Caco-2 (cell line): ENCODE measurements at regions not wholly inside any gene's neighbourhood (a gene's known extent, or its start where the extent isn't known, plus 50 kb on each side); places are given as distances from the start of the nearest gene placed in this dataset.

ENCODE experiments used
- BruUV-seq: library from RNA; stranded (reverse); fragments of 400-500 nt; replicated peaks from 2 replicates; lab custom pipeline; 2021; lab: Mats Ljungman, UMichigan
- CTCF ChIA-PET: fragments of 300-600 bp; sonication (Branson Sonifier 250); formaldehyde crosslinking; loops from one replicate; lab custom pipeline; 2022; ENCODE audit warnings: antibody characterized with exemption; lab: Charles Lee
- POLR2A ChIA-PET: fragments of 300-600 bp; sonication (Branson Sonifier 250); formaldehyde crosslinking; loops from one replicate; lab custom pipeline; 2022; ENCODE audit warnings: antibody characterized with exemption; lab: Charles Lee
- DNase-seq, 2 experiments: peaks; one replicate each; pipeline versions ENCODE4 v3.0.0 to v3.0.0-alpha.2; 2020 to 2022
- H3K27me3 ChIP-seq: replicated peaks from 2 replicates; pipeline ENCODE4 v1.6.0; 2011; ENCODE audit warnings: low read length; ENCODE audit not compliant: control insufficient read depth, insufficient read depth
- H3K36me3 ChIP-seq: 2 replicates; pipeline ENCODE4 v1.5.1; 2011; ENCODE audit warnings: low read length; ENCODE audit not compliant: control insufficient read depth, insufficient read depth
- H3K4me1 ChIP-seq: fragments of 250-450 bp; sonication (Bioruptor Pico); 2 replicates; pipeline ENCODE4 v1.5.1; 2020; ENCODE audit warnings: mild to moderate bottlenecking
- H3K4me3 ChIP-seq: 2 replicates; pipeline ENCODE4 v1.5.1; 2011; ENCODE audit warnings: low read depth, mild to moderate bottlenecking, control low read depth, low read length
- H3K9me3 ChIP-seq: fragments of 250-450 bp; sonication (Bioruptor Pico); 2 replicates; pipeline ENCODE4 v1.5.1; 2020; ENCODE audit warnings: mild to moderate bottlenecking, moderate library complexity
- H3K27ac Mint-ChIP-seq: one replicate; pipeline ENCODE4 v1.8.0; 2022; ENCODE audit warnings: mixed read lengths; ENCODE audit not compliant: unreplicated experiment
- H3K27me3 Mint-ChIP-seq: one replicate; pipeline ENCODE4 v1.8.0; 2022; ENCODE audit warnings: mixed read lengths; ENCODE audit not compliant: insufficient read depth, unreplicated experiment
- H3K36me3 Mint-ChIP-seq: one replicate; pipeline ENCODE4 v1.8.0; 2022; ENCODE audit warnings: mild to moderate bottlenecking, mixed read lengths; ENCODE audit not compliant: insufficient read depth, unreplicated experiment
- H3K4me1 Mint-ChIP-seq: one replicate; pipeline ENCODE4 v1.8.0; 2022; ENCODE audit warnings: low read depth, mixed read lengths; ENCODE audit not compliant: unreplicated experiment
- H3K4me3 Mint-ChIP-seq: one replicate; pipeline ENCODE4 v1.8.0; 2022; ENCODE audit warnings: mild to moderate bottlenecking, moderate library complexity, mixed read lengths; ENCODE audit not compliant: unreplicated experiment
- H3K9me3 Mint-ChIP-seq: one replicate; pipeline ENCODE4 v1.8.0; 2022; ENCODE audit warnings: mixed read lengths; ENCODE audit not compliant: unreplicated experiment
- intact Hi-C: fragments of 100-400 bp; cut with micrococcal nuclease; formaldehyde crosslinking; loops from one replicate; pipeline ENCODE4 v1.10.0; 2022; ENCODE audit not compliant: unreplicated experiment
- TF ChIP-seq, protein P1 (sequence below), 2 experiments: fragments of 200-600 bp in 1 of 2; IDR thresholded peaks; 1 replicate in 1 of 2; 2 replicates in 1 of 2; pipeline versions ENCODE4 v1.5.1 to v1.8.0; 2011 to 2022; ENCODE audit warnings: antibody characterized with exemption in 1 of 2, control low read depth in 1 of 2, inconsistent platforms in 1 of 2, low read depth in 1 of 2, low read length in 1 of 2, mild to moderate bottlenecking in 1 of 2, moderate library complexity in 1 of 2; ENCODE audit not compliant: insufficient read depth in 1 of 2, severe bottlenecking in 1 of 2, unreplicated experiment in 1 of 2

DNA sequence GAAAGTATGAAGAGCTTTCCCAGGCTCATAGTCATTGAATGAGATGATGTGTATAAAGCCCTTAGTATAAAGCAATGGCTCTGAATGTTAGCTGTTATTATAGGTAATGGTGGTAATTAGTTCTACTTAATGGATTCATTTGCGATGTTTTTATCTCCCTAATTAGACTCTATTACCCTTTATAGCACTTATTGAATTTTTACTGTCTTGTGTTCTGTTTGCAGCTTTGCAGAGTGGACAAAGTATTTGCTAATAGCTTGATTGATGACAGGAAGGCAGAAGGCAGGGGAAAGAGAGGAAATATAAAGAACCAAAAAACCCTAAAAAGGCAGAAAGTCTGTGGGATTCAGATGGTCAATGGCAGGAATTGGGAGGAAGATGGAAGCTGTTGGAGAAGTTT, 524.4 kb upstream of the SPRY2 start:
- no TSS peak for BruUV-seq
- CTCF ChIA-PET: no interaction called here
- H3K9me3 Mint-ChIP-seq: no peaks in the 10 kb centered on the region
- TF ChIP-seq, protein P1, sequence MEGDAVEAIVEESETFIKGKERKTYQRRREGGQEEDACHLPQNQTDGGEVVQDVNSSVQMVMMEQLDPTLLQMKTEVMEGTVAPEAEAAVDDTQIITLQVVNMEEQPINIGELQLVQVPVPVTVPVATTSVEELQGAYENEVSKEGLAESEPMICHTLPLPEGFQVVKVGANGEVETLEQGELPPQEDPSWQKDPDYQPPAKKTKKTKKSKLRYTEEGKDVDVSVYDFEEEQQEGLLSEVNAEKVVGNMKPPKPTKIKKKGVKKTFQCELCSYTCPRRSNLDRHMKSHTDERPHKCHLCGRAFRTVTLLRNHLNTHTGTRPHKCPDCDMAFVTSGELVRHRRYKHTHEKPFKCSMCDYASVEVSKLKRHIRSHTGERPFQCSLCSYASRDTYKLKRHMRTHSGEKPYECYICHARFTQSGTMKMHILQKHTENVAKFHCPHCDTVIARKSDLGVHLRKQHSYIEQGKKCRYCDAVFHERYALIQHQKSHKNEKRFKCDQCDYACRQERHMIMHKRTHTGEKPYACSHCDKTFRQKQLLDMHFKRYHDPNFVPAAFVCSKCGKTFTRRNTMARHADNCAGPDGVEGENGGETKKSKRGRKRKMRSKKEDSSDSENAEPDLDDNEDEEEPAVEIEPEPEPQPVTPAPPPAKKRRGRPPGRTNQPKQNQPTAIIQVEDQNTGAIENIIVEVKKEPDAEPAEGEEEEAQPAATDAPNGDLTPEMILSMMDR (IDR thresholded peaks at IDR 0.05; ENCODE audit: insufficient read depth in 1 of 2, low read depth in 1 of 2, low read length in 1 of 2, severe bottlenecking in 1 of 2, unreplicated experiment in 1 of 2): no peak
- no peak overlapping the region for H3K27ac Mint-ChIP-seq
- POLR2A ChIA-PET: no interaction called here
- intact Hi-C loops: no loop called here
- H3K4me1 Mint-ChIP-seq: no peaks in the 10 kb centered on the region
- no peaks in the 10 kb centered on the region for H3K27me3 ChIP-seq
- DNase-seq: no peak
- H3K9me3 ChIP-seq: no peaks in the 10 kb centered on the region
- H3K4me3 ChIP-seq: no peak overlapping the region
- H3K36me3 Mint-ChIP-seq: no peaks in the 10 kb centered on the region
- H3K36me3 ChIP-seq: no peaks in the 10 kb centered on the region
- no peak overlapping the region for H3K4me3 Mint-ChIP-seq
- peaks cover 7% of the 10 kb centered on the region for H3K27me3 Mint-ChIP-seq
- H3K4me1 ChIP-seq: no peaks in the 10 kb centered on the region

GRCh38 chr13:80862456-80862855, 521.5 kb upstream of the SPRY2 start:
- ChIA-PET POLR2A (no interaction called here), CTCF (no interaction called here)
- DNase-seq: no peak
- Histone ChIP-seq H3K9me3 (no peaks in the 10 kb centered on the region), H3K27me3 (no peaks in the 10 kb centered on the region), H3K4me1 (no peaks in the 10 kb centered on the region), H3K36me3 (no peaks in the 10 kb centered on the region), H3K4me3 (no peak overlapping the region)
- Mint-ChIP-seq H3K27ac (no peak overlapping the region), H3K4me3 (no peak overlapping the region), H3K4me1 (no peaks in the 10 kb centered on the region), H3K9me3 (no peaks in the 10 kb centered on the region), H3K27me3 (peaks cover 4% of the 10 kb centered on the region), H3K36me3 (no peaks in the 10 kb centered on the region)
- intact Hi-C loops: no loop called here
- TF ChIP-seq, protein P1 (IDR thresholded peaks at IDR 0.05; ENCODE audit: insufficient read depth in 1 of 2, low read depth in 1 of 2, low read length in 1 of 2, severe bottlenecking in 1 of 2, unreplicated experiment in 1 of 2): no peak
- BruUV-seq: no TSS peak

DNA sequence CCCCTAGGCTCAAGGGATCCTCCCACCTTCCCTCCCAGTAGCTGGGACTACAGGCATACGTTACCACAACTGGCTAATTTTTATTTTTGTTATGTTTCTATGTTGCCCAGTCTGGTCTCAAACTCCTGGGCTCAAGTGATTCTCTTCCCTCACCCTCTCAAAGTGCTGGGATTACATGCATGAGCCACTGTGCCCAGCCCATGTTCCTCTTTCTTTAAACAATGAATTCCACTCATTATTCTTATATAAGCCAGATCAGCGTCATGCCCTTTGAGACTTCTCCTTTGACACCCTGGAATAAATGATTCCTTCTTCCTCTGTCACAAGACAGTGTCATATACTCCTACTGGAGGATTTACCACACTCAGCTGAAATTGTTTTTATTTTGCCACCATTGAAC, 519.9 kb upstream of the SPRY2 start:
- POLR2A ChIA-PET: no interaction called here
- TF ChIP-seq, protein P1 (IDR thresholded peaks at IDR 0.05; ENCODE audit: insufficient read depth in 1 of 2, low read depth in 1 of 2, low read length in 1 of 2, severe bottlenecking in 1 of 2, unreplicated experiment in 1 of 2): no peak
- Mint-ChIP-seq H3K9me3 (no peaks in the 10 kb centered on the region), H3K36me3 (no peaks in the 10 kb centered on the region), H3K4me3 (no peak overlapping the region), H3K27me3 (no peaks in the 10 kb centered on the region), H3K4me1 (no peaks in the 10 kb centered on the region), H3K27ac (no peak overlapping the region)
- intact Hi-C loops: no loop called here
- H3K9me3 ChIP-seq: no peaks in the 10 kb centered on the region
- no peaks in the 10 kb centered on the region for H3K36me3 ChIP-seq
- CTCF ChIA-PET: no interaction called here
- DNase-seq: no peak
- H3K4me3 ChIP-seq: no peak overlapping the region
- H3K4me1 ChIP-seq: no peaks in the 10 kb centered on the region
- H3K27me3 ChIP-seq: no peaks in the 10 kb centered on the region
- BruUV-seq: no TSS peak
